Nephron (organoid): ENCODE measurements at regions not wholly inside any gene's neighbourhood (a gene's known extent, or its start where the extent isn't known, plus 50 kb on each side); places are given as distances from the start of the nearest gene placed in this dataset.

ENCODE experiments used
- H3K27ac Mint-ChIP-seq, 3 experiments: 2 replicates each; pipeline ENCODE4 v1.8.0; 2020; ENCODE audit warnings: mixed read lengths in 3 of 3, mild to moderate bottlenecking in 2 of 3, moderate library complexity in 1 of 3
- H3K27me3 Mint-ChIP-seq: 2 replicates; pipeline ENCODE4 v1.8.0; 2021; ENCODE audit warnings: low read depth, mild to moderate bottlenecking, moderate library complexity, mixed read lengths
- H3K36me3 Mint-ChIP-seq: 2 replicates; pipeline ENCODE4 v1.8.0; 2020; ENCODE audit warnings: low read depth, mixed read lengths
- H3K4me1 Mint-ChIP-seq: 2 replicates; pipeline ENCODE4 v1.8.0; 2020; ENCODE audit warnings: mixed read lengths
- H3K4me3 Mint-ChIP-seq, 3 experiments: 2 replicates each; pipeline ENCODE4 v1.8.0; 2020; ENCODE audit warnings: mild to moderate bottlenecking in 3 of 3, mixed read lengths in 3 of 3, moderate library complexity in 2 of 3
- H3K9me3 Mint-ChIP-seq: 2 replicates; pipeline ENCODE4 v1.8.0; 2020; ENCODE audit warnings: mixed read lengths
- TF ChIP-seq, protein P1 (sequence below), 3 experiments: fragments of 200-600 bp; sonication (generic); IDR thresholded peaks; one replicate each; pipeline ENCODE4 v1.5.0; 2021; ENCODE audit warnings: antibody characterized with exemption in 3 of 3; ENCODE audit not compliant: unreplicated experiment in 3 of 3

DNA sequence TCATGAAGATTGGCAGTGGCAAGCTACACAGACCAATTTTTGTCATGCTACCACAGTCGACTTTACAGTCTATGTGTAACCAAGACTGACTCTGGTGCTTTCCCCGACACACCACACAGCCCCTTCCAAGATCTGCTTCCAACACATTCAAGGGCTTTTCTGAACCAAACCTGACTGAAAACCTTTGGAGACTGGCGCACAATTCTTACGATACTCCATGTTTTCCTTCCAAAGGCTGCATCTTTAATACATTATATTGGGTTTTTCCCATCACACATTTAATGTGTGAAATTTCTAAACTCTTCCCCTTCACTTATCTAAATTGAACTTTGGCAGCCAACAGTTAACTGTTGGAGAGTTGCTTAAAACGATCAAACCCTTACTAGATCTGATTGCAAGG lies 127.7 kb upstream of the SOX5 start:
- Mint-ChIP-seq H3K4me3 (no peak overlapping the region), H3K9me3 (no peaks in the 10 kb centered on the region), H3K36me3 (no peaks in the 10 kb centered on the region), H3K27me3 (no peaks in the 10 kb centered on the region), H3K4me1 (peaks cover 9% of the 10 kb centered on the region), H3K27ac (no peak overlapping the region)
- TF ChIP-seq, protein P1, sequence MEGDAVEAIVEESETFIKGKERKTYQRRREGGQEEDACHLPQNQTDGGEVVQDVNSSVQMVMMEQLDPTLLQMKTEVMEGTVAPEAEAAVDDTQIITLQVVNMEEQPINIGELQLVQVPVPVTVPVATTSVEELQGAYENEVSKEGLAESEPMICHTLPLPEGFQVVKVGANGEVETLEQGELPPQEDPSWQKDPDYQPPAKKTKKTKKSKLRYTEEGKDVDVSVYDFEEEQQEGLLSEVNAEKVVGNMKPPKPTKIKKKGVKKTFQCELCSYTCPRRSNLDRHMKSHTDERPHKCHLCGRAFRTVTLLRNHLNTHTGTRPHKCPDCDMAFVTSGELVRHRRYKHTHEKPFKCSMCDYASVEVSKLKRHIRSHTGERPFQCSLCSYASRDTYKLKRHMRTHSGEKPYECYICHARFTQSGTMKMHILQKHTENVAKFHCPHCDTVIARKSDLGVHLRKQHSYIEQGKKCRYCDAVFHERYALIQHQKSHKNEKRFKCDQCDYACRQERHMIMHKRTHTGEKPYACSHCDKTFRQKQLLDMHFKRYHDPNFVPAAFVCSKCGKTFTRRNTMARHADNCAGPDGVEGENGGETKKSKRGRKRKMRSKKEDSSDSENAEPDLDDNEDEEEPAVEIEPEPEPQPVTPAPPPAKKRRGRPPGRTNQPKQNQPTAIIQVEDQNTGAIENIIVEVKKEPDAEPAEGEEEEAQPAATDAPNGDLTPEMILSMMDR (IDR thresholded peaks at IDR 0.05; ENCODE audit: unreplicated experiment in 3 of 3): no peak

DNA sequence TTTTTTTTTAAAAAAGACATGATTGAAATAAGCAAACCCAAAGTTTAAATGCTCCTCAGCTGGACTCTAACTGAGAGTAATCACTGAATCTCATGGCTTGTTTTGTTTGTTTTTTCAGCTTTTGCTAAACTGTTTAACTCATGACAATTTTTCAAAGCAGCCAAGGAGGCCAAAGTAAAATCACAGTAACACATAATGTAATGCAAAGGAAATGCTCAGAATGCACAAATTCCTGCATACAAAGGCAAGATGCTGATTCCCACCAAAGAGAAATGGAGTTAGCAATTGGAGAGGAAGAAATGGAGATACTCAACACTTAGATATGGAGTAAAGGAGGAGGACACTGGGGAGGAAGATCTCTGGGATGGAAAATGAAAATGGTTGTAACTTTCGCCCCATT lies 126.2 kb upstream of the SOX5 start:
- no peaks in the 10 kb centered on the region for H3K9me3 Mint-ChIP-seq
- H3K27me3 Mint-ChIP-seq: no peaks in the 10 kb centered on the region
- H3K27ac Mint-ChIP-seq: no peak overlapping the region
- no peaks in the 10 kb centered on the region for H3K36me3 Mint-ChIP-seq
- H3K4me3 Mint-ChIP-seq: no peak overlapping the region
- TF ChIP-seq, protein P1 (IDR thresholded peaks at IDR 0.05; ENCODE audit: unreplicated experiment in 3 of 3): no peak
- peaks cover 9% of the 10 kb centered on the region for H3K4me1 Mint-ChIP-seq

DNA sequence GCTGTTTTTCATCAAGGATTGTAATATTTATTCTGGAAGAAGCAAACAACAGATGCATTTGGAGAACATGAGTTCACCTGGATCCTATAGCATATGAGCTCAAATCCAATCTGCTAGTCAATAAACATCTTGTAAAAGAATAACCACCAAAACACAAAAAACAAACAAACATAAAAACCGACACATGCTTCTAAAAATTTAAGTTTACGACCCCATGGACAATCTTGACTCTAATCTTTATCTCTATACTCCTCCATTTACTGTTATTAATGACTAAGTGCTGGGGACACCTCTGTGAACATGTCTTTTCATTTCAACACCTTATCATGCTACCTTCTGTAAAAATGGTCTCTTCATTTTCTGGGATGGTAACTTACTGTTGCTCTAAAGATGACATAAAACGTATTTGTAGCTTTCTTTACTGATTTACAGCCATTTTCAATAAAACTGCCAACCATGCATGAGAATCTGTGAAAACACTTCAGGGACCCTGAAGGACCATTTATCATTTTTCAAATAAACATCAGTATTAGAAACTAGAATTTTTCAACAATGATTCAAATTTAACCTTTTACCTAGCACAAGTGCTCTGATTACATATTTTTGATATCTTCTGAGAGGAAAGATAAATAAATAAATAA lies 123.8 kb upstream of the SOX5 start:
- Mint-ChIP-seq H3K4me1 (peaks cover 29% of the 10 kb centered on the region), H3K4me3 (no peak overlapping the region), H3K9me3 (no peaks in the 10 kb centered on the region), H3K36me3 (no peaks in the 10 kb centered on the region), H3K27me3 (no peaks in the 10 kb centered on the region), H3K27ac (no peak overlapping the region)
- TF ChIP-seq, protein P1 (IDR thresholded peaks at IDR 0.05; ENCODE audit: unreplicated experiment in 3 of 3): no peak

DNA sequence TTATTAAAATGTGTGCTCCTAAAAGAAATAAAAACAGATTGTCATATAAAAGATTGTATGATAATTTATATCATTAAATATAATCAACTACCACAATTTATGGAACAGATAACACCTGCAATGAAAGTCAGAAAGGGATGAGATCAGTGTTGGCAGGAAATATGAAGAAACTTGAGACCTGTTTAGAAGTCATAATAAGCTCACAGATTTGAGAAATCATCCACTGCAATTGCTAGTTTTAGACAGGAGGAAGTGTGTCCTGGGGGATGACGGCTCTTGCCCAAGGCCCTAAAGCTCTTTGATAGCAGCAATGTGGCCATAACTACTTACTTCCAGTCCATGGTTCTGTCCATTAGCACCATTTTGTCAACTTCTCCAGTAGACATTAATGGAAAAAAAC lies 122.8 kb upstream of the SOX5 start:
- Mint-ChIP-seq H3K4me3 (no peak overlapping the region), H3K36me3 (no peaks in the 10 kb centered on the region), H3K27ac (no peak overlapping the region), H3K4me1 (peaks cover 31% of the 10 kb centered on the region), H3K9me3 (no peaks in the 10 kb centered on the region), H3K27me3 (no peaks in the 10 kb centered on the region)
- TF ChIP-seq, protein P1 (IDR thresholded peaks at IDR 0.05; ENCODE audit: unreplicated experiment in 3 of 3): no peak

DNA sequence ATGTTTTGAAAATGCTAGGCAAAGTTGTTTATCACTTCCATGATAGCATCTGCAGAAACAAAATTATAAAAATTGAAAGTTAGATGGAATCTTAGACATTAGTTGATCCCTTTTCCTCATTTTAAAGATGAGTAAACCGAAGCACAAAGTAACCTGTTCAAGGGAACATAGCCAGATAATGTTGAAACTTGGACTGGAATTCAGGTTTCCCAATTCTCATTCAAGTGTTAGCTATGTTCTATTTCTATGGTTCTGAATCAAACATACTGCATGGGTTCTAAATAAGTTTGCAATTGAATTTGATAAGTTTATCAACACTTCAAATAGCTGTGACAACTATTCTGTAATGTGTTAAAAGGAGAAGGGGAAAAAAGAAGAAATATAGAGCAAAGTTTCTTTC lies 122.4 kb upstream of the SOX5 start:
- Mint-ChIP-seq H3K36me3 (no peaks in the 10 kb centered on the region), H3K27ac (no peak overlapping the region), H3K27me3 (no peaks in the 10 kb centered on the region), H3K4me3 (no peak overlapping the region), H3K4me1 (peaks cover 31% of the 10 kb centered on the region), H3K9me3 (no peaks in the 10 kb centered on the region)
- TF ChIP-seq, protein P1 (IDR thresholded peaks at IDR 0.05; ENCODE audit: unreplicated experiment in 3 of 3): no peak
